H1 (cell line): ENCODE measurements at regions not wholly inside any gene's neighbourhood (a gene's known extent, or its start where the extent isn't known, plus 50 kb on each side); places are given as distances from the start of the nearest gene placed in this dataset.

Experiments
- CTCF ChIA-PET: fragments of 300-600 bp; sonication (Branson Sonifier 250); formaldehyde crosslinking; loops from one replicate; lab custom pipeline; 2021; ENCODE audit not compliant: partially characterized antibody; lab: Charles Lee
- POLR2A ChIA-PET: fragments of 300-600 bp; sonication (Branson Sonifier 250); formaldehyde crosslinking; loops from one replicate; lab custom pipeline; 2021; ENCODE audit warnings: inconsistent platforms; ENCODE audit not compliant: partially characterized antibody; lab: Charles Lee
- DNase-seq, 2 experiments: peaks; one replicate each; pipeline versions ENCODE4 v3.0.0 to v3.0.0-alpha.2; 2010 to 2022; ENCODE audit warnings: low spot score in 2 of 2, low read depth in 1 of 2, mixed read lengths in 1 of 2
- FAIRE-seq: peaks from 2 replicates; lab custom pipeline; 2011; peaks lifted over from hg19 to GRCh38; lab: Jason Lieb, UNC
- H2AFZ ChIP-seq: 2 replicates; pipeline ENCODE4 v1.8.1; 2012; ENCODE audit warnings: low read length, inconsistent platforms
- H2AK5ac ChIP-seq: 2 replicates; pipeline ENCODE4 v1.6.1; 2013; ENCODE audit warnings: low read depth, low read length
- H2BK120ac ChIP-seq: replicated peaks from 2 replicates; pipeline ENCODE3; 2013; ENCODE audit warnings: low read depth, low read length, inconsistent platforms
- H2BK12ac ChIP-seq: 2 replicates; pipeline ENCODE4 v1.6.1; 2013; ENCODE audit warnings: low read depth, low read length
- H2BK15ac ChIP-seq: 2 replicates; pipeline ENCODE4 v1.6.1; 2013; ENCODE audit warnings: low read length
- H2BK20ac ChIP-seq: 2 replicates; pipeline ENCODE4 v1.6.1; 2013; ENCODE audit warnings: low read length
- H2BK5ac ChIP-seq: 2 replicates; pipeline ENCODE4 v1.6.1; 2013; ENCODE audit warnings: low read depth, low read length
- H3K14ac ChIP-seq: 2 replicates; pipeline ENCODE4 v1.6.1; 2013; ENCODE audit warnings: inconsistent platforms; ENCODE audit not compliant: insufficient read length
- H3K18ac ChIP-seq: 2 replicates; pipeline ENCODE4 v1.6.1; 2013; ENCODE audit warnings: low read length; ENCODE audit errors: extremely low read depth
- H3K23ac ChIP-seq: 2 replicates; pipeline ENCODE4 v1.6.1; 2013; ENCODE audit warnings: inconsistent platforms; ENCODE audit not compliant: insufficient read length
- H3K23me2 ChIP-seq: 2 replicates; pipeline ENCODE4 v1.6.1; 2013; ENCODE audit warnings: low read depth, low read length
- H3K27ac ChIP-seq: 2 replicates; pipeline ENCODE4 v1.6.1; 2011; ENCODE audit warnings: low read depth, low read length, inconsistent platforms
- H3K27me3 ChIP-seq, 4 experiments: replicated peaks in 1 of 4; 1 replicate in 1 of 4; 2 replicates in 3 of 4; pipeline versions ENCODE4 v1.6.1 to v1.8.1; 2011 to 2013; ENCODE audit warnings: low read length in 3 of 4, mild to moderate bottlenecking in 3 of 4, inconsistent platforms in 2 of 4, mixed read lengths in 2 of 4, moderate library complexity in 1 of 4; ENCODE audit not compliant: control insufficient read depth in 3 of 4, insufficient read depth in 3 of 4; ENCODE audit errors: extremely low read depth in 1 of 4
- H3K36me3 ChIP-seq, 4 experiments: 2 replicates each; pipeline versions ENCODE4 v1.6.1 to v1.8.1; 2011 to 2013; ENCODE audit warnings: mild to moderate bottlenecking in 4 of 4, low read length in 3 of 4, moderate library complexity in 2 of 4, control low read depth in 1 of 4, inconsistent platforms in 1 of 4; ENCODE audit not compliant: insufficient read depth in 4 of 4, control insufficient read depth in 2 of 4
- H3K4ac ChIP-seq: replicated peaks from 2 replicates; pipeline ENCODE3; 2013; ENCODE audit warnings: low read length, low read depth, mixed read lengths, inconsistent platforms; ENCODE audit not compliant: insufficient read length
- H3K4me1 ChIP-seq, 4 experiments: replicated peaks in 1 of 4; 1 replicate in 1 of 4; 2 replicates in 3 of 4; pipeline versions ENCODE4 v1.6.1 to v1.8.1; 2011 to 2013; ENCODE audit warnings: low read length in 3 of 4, inconsistent platforms in 2 of 4, mixed read lengths in 1 of 4; ENCODE audit not compliant: insufficient read depth in 4 of 4, control insufficient read depth in 3 of 4
- H3K4me2 ChIP-seq, 2 experiments: 2 replicates each; pipeline versions ENCODE4 v1.6.1 to v1.8.1; 2011 to 2013; ENCODE audit warnings: low read depth in 2 of 2, low read length in 2 of 2, control low read depth in 1 of 2, inconsistent platforms in 1 of 2, mild to moderate bottlenecking in 1 of 2; ENCODE audit not compliant: insufficient read depth in 1 of 2
- H3K4me3 ChIP-seq, 4 experiments: fragments of 200-600, 300-600 bp in 1 of 4; sonication (generic), shearing (Covaris generic), sonication (Bioruptor Twin) in 1 of 4; 2 replicates each; pipeline versions ENCODE4 v1.5.1 to v1.8.1; 2011 to 2016; ENCODE audit warnings: low read length in 4 of 4, low read depth in 3 of 4, control low read depth in 2 of 4, inconsistent platforms in 2 of 4, mild to moderate bottlenecking in 2 of 4, mixed read lengths in 1 of 4, moderate library complexity in 1 of 4; ENCODE audit not compliant: insufficient read depth in 2 of 4; ENCODE audit errors: extremely low read depth in 1 of 4
- H3K56ac ChIP-seq: replicated peaks from 2 replicates; pipeline ENCODE3; 2013; ENCODE audit warnings: low read depth, mild to moderate bottlenecking, mixed read lengths, low read length, inconsistent platforms; ENCODE audit not compliant: insufficient read length
- H3K79me1 ChIP-seq: 2 replicates; pipeline ENCODE4 v1.6.1; 2013; ENCODE audit warnings: low read depth, low read length, control low read depth
- H3K79me2 ChIP-seq, 2 experiments: 2 replicates each; pipeline versions ENCODE4 v1.6.1 to v1.8.1; 2012 to 2013; ENCODE audit warnings: low read length in 2 of 2, mild to moderate bottlenecking in 2 of 2, inconsistent platforms in 1 of 2; ENCODE audit not compliant: insufficient read depth in 2 of 2, control insufficient read depth in 1 of 2
- H3K9ac ChIP-seq, 4 experiments: replicated peaks in 1 of 4; 1 replicate in 1 of 4; 2 replicates in 3 of 4; pipeline versions ENCODE4 v1.6.1 to v1.8.1; 2011 to 2013; ENCODE audit warnings: low read depth in 3 of 4, low read length in 3 of 4, control low read depth in 2 of 4, mild to moderate bottlenecking in 2 of 4, moderate library complexity in 2 of 4, inconsistent platforms in 1 of 4; ENCODE audit errors: extremely low read depth in 1 of 4
- H3K9me3 ChIP-seq, 2 experiments: 2 replicates each; pipeline versions ENCODE4 v1.6.1 to v1.8.1; 2012 to 2013; ENCODE audit warnings: mild to moderate bottlenecking in 2 of 2, moderate library complexity in 2 of 2, control low read depth in 1 of 2, inconsistent platforms in 1 of 2, low read depth in 1 of 2, low read length in 1 of 2, mixed read lengths in 1 of 2; ENCODE audit not compliant: insufficient read depth in 2 of 2
- H4K20me1 ChIP-seq, 2 experiments: replicated peaks in 1 of 2; 2 replicates each; pipeline versions ENCODE3 to v1.8.1; 2011 to 2013; ENCODE audit warnings: inconsistent platforms in 2 of 2, low read length in 2 of 2, mild to moderate bottlenecking in 1 of 2; ENCODE audit not compliant: insufficient read depth in 2 of 2, control insufficient read depth in 1 of 2
- H4K5ac ChIP-seq: 2 replicates; pipeline ENCODE4 v1.6.1; 2013; ENCODE audit warnings: low read length, low read depth, mixed read lengths, inconsistent platforms; ENCODE audit not compliant: insufficient read length
- H4K8ac ChIP-seq: 2 replicates; pipeline ENCODE4 v1.8.0; 2013; ENCODE audit warnings: mild to moderate bottlenecking, moderate library complexity, low read length, inconsistent platforms; ENCODE audit not compliant: insufficient read depth; ENCODE audit errors: extremely low read depth
- H4K91ac ChIP-seq: replicated peaks from 2 replicates; pipeline ENCODE3; 2013; ENCODE audit warnings: low read length, mixed read lengths, inconsistent platforms; ENCODE audit not compliant: insufficient read length
- BRCA1 ChIP-seq: IDR thresholded peaks from 2 replicates; pipeline ENCODE4 v1.6.1; 2012; ENCODE audit warnings: low read depth, low read length, improper control_type of control experiment
- PHF8 ChIP-seq: fragments of 200-600 bp; sonication (generic); conservative IDR thresholded peaks from 2 replicates; pipeline ENCODE4 v1.7.1; 2012; ENCODE audit warnings: low read depth, mild to moderate bottlenecking, inconsistent platforms, low read length, moderate library complexity
- WGBS, 2 experiments: shearing (Covaris generic) in 1 of 2; methylation state at CpG; one replicate each; pipeline versions ENCODE4 v1.1.6 to v1.1.7; 2013 to 2015; ENCODE audit warnings: low lambda C conversion rate in 2 of 2, mixed read lengths in 2 of 2, inconsistent platforms in 1 of 2, low coverage in 1 of 2, missing lambda C conversion rate in 1 of 2; ENCODE audit not compliant: insufficient replicate concordance in 2 of 2, insufficient coverage in 1 of 2, insufficient read length in 1 of 2; ENCODE audit errors: extremely low coverage in 1 of 2, missing lambda C conversion rate in 1 of 2; 5-methylcytosine and 5-hydroxymethylcytosine counted together

GRCh38 chr7:134374791-134375190 lies 58.1 kb upstream of the SLC35B4 start:
- Histone ChIP-seq H4K91ac (no peak overlapping the region), H3K23me2 (no peaks in the 10 kb centered on the region), H3K36me3 (no peaks in the 10 kb centered on the region), H3K14ac (no peak overlapping the region), H3K9ac (no peak overlapping the region), H2BK5ac (no peak overlapping the region), H4K8ac (no peak overlapping the region), H2BK12ac (no peak overlapping the region), H3K4me2 (no peak overlapping the region), H2AK5ac (no peak overlapping the region), H3K23ac (no peak overlapping the region), H3K18ac (no peak overlapping the region), H3K4me1 (no peaks in the 10 kb centered on the region), H2AFZ (no peak overlapping the region), H3K56ac (no peak overlapping the region), H2BK120ac (no peak overlapping the region), H3K27ac (no peak overlapping the region), H3K79me2 (no peaks in the 10 kb centered on the region), H3K4me3 (no peak overlapping the region), H2BK20ac (no peak overlapping the region), H4K20me1 (no peaks in the 10 kb centered on the region), H3K79me1 (no peaks in the 10 kb centered on the region), H2BK15ac (no peak overlapping the region), H3K27me3 (no peaks in the 10 kb centered on the region), H3K4ac (no peak overlapping the region), H4K5ac (no peak overlapping the region), H3K9me3 (no peaks in the 10 kb centered on the region)
- WGBS, 2 experiments: 95% methylated on average over 4 of the region's 4 CpGs; no CpG with 5 or more reads in 1 of the 2 experiments
- FAIRE-seq: no peak
- POLR2A ChIA-PET: no interaction called here
- CTCF ChIA-PET: interaction anchor here (1.2 to 3.2 kb wide), 4 partner anchors 13 to 17 kb away, joined by 4 to 13 read pairs (median 9); no protein-coding TSS in a partner anchor
- no peak for TF ChIP-seq PHF8
- TF ChIP-seq BRCA1: no peak
- no peak for DNase-seq
